NCI-H1436 treated with DMSO at 0.1 percent for 48 hours (cell line): ENCODE measurements at regions not wholly inside any gene's neighbourhood (a gene's known extent, or its start where the extent isn't known, plus 50 kb on each side); places are given as distances from the start of the nearest gene placed in this dataset.

Source experiments
- DNase-seq: peaks from one replicate; lab custom pipeline; 2025; lab: John Stamatoyannopoulos, UW

DNA sequence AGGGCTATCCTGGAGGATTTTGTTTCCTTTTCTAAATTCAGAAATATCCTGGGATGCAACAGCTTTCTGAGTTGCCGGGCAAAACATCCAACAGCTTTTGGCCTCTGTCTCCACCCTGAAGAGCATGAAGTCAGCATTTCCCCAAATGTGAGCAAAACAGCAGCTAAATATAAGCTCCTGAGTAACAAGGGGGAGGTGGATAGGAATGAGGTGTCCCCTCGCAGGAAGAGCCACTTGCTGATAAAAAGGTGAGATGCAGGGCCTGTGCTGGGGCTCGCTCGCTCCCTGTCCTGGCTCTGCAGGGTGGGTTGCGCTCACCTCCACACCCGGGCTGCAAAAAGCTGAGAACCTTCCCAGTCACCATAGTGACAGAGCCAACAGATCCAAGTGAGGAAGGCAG is 264.3 kb downstream of the ZEB1 start:
- no peak for DNase-seq

DNA sequence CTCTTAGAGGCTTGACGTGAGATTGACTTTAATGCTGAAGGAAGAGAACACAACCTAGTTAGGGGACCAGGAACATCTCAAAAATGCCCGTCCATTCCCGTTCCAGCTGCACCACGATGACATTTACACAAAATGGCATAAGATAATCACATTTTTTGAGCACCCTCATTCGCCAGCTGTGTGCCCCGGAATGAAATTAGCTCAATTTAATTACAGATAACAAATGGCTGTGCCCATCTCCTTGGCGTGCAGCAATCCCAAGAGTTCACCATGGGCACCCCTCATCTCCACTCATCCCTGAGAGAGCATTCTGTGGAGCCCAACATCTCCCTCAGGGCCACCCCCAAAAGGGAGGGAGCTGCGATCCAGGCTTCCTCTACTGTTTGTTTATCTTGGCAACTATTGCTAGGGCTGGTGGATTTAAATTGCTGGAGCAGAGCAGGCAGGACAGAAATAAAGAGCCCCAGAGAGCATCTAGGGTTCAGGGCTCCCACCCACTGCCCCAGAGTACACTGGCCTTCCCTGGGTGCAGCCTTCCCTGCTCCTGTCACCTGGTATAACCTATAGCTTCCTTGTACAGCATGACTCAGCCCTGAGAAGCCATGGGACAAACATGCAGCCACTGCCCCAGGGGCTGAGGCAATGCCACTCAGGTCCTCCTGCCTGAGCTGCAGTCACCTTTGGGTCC is 263.5 kb downstream of the ZEB1 start:
- DNase-seq = no peak

DNA sequence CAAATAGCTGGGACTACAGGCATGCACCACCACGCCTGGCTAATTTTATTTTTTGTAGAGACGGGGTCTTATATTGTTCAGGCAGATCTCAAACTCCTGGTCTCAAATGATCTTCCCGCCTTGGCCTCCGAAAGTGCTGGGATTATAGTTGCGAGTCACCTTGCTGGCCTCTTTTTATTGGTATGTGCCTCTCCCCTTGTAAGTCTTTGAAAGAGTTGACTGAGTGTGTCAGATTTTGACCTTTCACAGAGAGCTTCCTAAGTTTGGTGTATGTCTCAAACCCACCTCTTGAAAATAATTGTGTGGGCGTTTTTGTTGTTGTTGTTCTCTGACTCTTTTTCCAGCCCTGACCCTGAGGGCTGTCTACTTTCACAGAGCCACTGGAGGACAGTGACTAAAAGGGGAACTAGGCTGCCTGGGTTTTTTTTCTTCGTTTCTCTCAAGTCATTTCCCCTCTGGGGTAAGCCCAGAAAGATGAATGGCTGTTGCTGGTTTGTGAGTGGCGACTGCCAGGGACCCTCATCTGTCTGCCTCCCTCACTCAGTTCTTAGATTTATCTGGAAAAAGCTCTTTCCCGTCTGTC is 262.8 kb downstream of the ZEB1 start:
- no peak for DNase-seq

DNA sequence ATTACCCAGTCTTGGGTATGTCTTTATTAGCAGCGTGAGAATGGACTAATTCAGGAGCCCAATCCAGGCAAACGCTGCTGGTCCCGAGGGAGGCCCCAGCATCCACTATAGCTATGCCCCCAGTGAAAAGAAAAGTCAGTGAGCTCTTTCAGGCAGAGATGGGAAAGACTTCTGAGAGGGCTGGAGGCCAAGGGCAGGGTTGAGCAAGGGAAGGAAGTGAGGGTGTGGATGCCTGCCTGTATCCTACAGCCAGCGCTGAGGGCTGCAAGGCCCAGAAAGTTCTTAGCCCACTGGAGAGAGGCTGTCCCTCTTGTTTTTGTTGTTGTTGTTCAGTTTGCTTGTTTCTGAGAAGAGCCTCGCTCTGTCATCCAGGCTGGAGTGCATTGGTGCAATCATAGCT is 261.6 kb downstream of the ZEB1 start:
- DNase-seq = no peak
